WTC11 (cell line): ENCODE measurements at regions not wholly inside any gene's neighbourhood (a gene's known extent, or its start where the extent isn't known, plus 50 kb on each side); places are given as distances from the start of the nearest gene placed in this dataset.

Experiments used
- ATAC-seq: fragments of 200-7000 bp; cut with Tn5 transposase; 2 replicates; pipeline ENCODE4 v1.10.0; 2021; ENCODE audit warnings: mild to moderate bottlenecking, moderate library complexity
- CTCF ChIA-PET: fragments of 300-600 bp; sonication (Branson Sonifier 250); formaldehyde crosslinking; loops from one replicate; lab custom pipeline; 2021; ENCODE audit warnings: antibody characterized with exemption; lab: Charles Lee
- POLR2A ChIA-PET: fragments of 350-600 bp; sonication (Branson Sonifier 250); formaldehyde crosslinking; loops from one replicate; lab custom pipeline; 2021; ENCODE audit warnings: antibody characterized with exemption; lab: Charles Lee
- DNase-seq: peaks from one replicate; pipeline ENCODE4 v3.0.0; 2021; ENCODE audit warnings: low spot score
- H3K27ac Mint-ChIP-seq: 2 replicates; pipeline ENCODE4 v1.8.0; 2021; ENCODE audit warnings: mixed read lengths
- H3K27me3 Mint-ChIP-seq: 2 replicates; pipeline ENCODE4 v1.8.0; 2021; ENCODE audit warnings: low read depth, mild to moderate bottlenecking, moderate library complexity, mixed read lengths
- H3K36me3 Mint-ChIP-seq: 2 replicates; pipeline ENCODE4 v1.8.0; 2021; ENCODE audit warnings: mixed read lengths
- H3K4me1 Mint-ChIP-seq: 2 replicates; pipeline ENCODE4 v1.8.0; 2022; ENCODE audit warnings: mixed read lengths
- H3K4me3 Mint-ChIP-seq: 2 replicates; pipeline ENCODE4 v1.8.0; 2021; ENCODE audit warnings: mild to moderate bottlenecking, moderate library complexity, mixed read lengths
- H3K9me3 Mint-ChIP-seq: 2 replicates; pipeline ENCODE4 v1.8.0; 2021; ENCODE audit warnings: mixed read lengths
- ESRRA ChIP-seq: sonication (generic); formaldehyde crosslinking; IDR thresholded peaks from 2 replicates; pipeline ENCODE4 v1.8.1; 2022; ENCODE audit warnings: mild to moderate bottlenecking, missing genetic modification reagents, borderline replicate concordance
- FOXK1 ChIP-seq: sonication (generic); formaldehyde crosslinking; IDR thresholded peaks from 2 replicates; pipeline ENCODE4 v1.8.0; 2022; ENCODE audit warnings: mild to moderate bottlenecking, moderate library complexity, missing genetic modification reagents
- FOXP1 ChIP-seq: sonication (generic); formaldehyde crosslinking; IDR thresholded peaks from 2 replicates; pipeline ENCODE4 v1.8.0; 2022; ENCODE audit warnings: missing genetic modification reagents, mild to moderate bottlenecking, moderate library complexity, borderline replicate concordance
- JAZF1 ChIP-seq: fragments of 250-450 bp; sonication (Bioruptor Pico); IDR thresholded peaks from 2 replicates; pipeline ENCODE4 v1.9.0; 2021; ENCODE audit warnings: moderate library complexity, mild to moderate bottlenecking, inconsistent platforms
- JUN ChIP-seq: sonication (generic); formaldehyde crosslinking; IDR thresholded peaks from 2 replicates; pipeline ENCODE4 v1.8.0; 2023; ENCODE audit warnings: mild to moderate bottlenecking, missing genetic modification reagents
- ZBTB21 ChIP-seq: sonication (generic); formaldehyde crosslinking; IDR thresholded peaks from 2 replicates; pipeline ENCODE4 v1.8.1; 2023; ENCODE audit warnings: mild to moderate bottlenecking, missing genetic modification reagents, borderline replicate concordance
- ZNF396 ChIP-seq: fragments of 250-450 bp; sonication (Bioruptor Pico); IDR thresholded peaks from 2 replicates; pipeline ENCODE4 v1.8.0; 2021; ENCODE audit warnings: mild to moderate bottlenecking, moderate library complexity, borderline replicate concordance
- ZNF416 ChIP-seq: fragments of 250-450 bp; sonication (Bioruptor Pico); IDR thresholded peaks from 2 replicates; pipeline ENCODE4 v1.9.0; 2021; ENCODE audit warnings: mild to moderate bottlenecking, inconsistent platforms
- TF ChIP-seq, protein P1 (sequence below): sonication (generic); formaldehyde crosslinking; IDR thresholded peaks from 2 replicates; pipeline ENCODE4 v1.8.0; 2022; ENCODE audit warnings: mild to moderate bottlenecking, missing genetic modification reagents
- TF ChIP-seq, protein P2 (sequence below): fragments of 200-600 bp; IDR thresholded peaks from 2 replicates; pipeline ENCODE4 v1.8.0; 2022; ENCODE audit warnings: antibody characterized with exemption
- TF ChIP-seq, protein P3 (sequence below): sonication (generic); formaldehyde crosslinking; IDR thresholded peaks from 2 replicates; pipeline ENCODE4 v1.8.0; 2022; ENCODE audit warnings: mild to moderate bottlenecking, missing genetic modification reagents
- TF ChIP-seq, protein P4 (sequence below): sonication (generic); formaldehyde crosslinking; IDR thresholded peaks from 2 replicates; pipeline ENCODE4 v1.8.0; 2022; ENCODE audit warnings: missing genetic modification reagents
- TF ChIP-seq, protein P5 (sequence below): sonication (generic); formaldehyde crosslinking; IDR thresholded peaks from 2 replicates; pipeline ENCODE4 v1.8.0; 2022; ENCODE audit warnings: mild to moderate bottlenecking, missing genetic modification reagents
- TF ChIP-seq, protein P6 (sequence below): sonication (generic); formaldehyde crosslinking; IDR thresholded peaks from 2 replicates; pipeline ENCODE4 v1.8.1; 2023; ENCODE audit warnings: mild to moderate bottlenecking, missing genetic modification reagents, borderline replicate concordance
- TF ChIP-seq, protein P7 (sequence below): sonication (generic); formaldehyde crosslinking; IDR thresholded peaks from 2 replicates; pipeline ENCODE4 v1.8.1; 2023; ENCODE audit warnings: mild to moderate bottlenecking, missing genetic modification reagents

DNA sequence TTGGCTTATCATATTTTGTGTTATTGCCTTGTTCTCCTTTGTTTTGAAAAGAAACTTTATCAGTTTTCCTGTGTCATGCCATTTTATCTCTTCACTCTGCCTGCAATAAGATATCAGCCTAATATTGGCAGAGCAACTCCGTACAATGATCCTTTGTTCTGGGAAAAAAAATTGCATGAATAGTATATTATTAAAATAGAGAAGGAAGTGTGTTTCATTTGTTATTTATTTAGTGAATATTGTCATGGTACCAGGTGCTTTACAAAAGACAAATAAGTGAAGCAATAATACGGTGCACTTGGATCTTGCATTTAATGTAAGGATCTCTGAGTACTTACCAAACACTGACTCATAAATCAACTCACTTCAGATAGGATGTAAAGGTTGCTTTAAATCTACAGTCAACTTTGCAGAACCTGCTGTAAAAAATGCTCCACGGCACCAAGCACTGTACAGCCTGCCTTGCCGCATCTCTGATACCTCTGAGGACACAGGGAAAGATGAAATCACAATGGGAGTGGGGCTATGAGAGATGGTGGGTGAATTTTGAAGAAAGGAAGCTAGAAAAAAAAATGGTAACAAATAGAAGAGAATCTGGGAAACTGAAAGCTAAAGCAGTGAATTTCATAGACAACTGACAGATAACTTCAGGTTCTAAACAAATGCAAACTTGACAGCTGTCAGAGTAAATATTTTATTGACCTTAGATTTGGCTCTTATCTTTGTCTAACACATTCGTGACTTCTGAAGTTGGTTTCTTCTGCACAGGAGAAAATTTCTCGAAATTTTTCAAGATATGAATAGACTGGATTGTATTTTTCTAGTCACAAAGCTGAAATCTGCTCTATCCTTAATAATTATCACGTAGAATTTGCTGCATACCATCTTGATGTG, 232.1 kb downstream of the ENC1 start (continued):
- TF ChIP-seq, protein P1, sequence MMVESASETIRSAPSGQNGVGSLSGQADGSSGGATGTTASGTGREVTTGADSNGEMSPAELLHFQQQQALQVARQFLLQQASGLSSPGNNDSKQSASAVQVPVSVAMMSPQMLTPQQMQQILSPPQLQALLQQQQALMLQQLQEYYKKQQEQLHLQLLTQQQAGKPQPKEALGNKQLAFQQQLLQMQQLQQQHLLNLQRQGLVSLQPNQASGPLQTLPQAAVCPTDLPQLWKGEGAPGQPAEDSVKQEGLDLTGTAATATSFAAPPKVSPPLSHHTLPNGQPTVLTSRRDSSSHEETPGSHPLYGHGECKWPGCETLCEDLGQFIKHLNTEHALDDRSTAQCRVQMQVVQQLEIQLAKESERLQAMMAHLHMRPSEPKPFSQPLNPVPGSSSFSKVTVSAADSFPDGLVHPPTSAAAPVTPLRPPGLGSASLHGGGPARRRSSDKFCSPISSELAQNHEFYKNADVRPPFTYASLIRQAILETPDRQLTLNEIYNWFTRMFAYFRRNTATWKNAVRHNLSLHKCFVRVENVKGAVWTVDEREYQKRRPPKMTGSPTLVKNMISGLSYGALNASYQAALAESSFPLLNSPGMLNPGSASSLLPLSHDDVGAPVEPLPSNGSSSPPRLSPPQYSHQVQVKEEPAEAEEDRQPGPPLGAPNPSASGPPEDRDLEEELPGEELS (CRISPR knock-in tag): no peak
- no peak for TF ChIP-seq JAZF1 (CRISPR knock-in tag)

DNA sequence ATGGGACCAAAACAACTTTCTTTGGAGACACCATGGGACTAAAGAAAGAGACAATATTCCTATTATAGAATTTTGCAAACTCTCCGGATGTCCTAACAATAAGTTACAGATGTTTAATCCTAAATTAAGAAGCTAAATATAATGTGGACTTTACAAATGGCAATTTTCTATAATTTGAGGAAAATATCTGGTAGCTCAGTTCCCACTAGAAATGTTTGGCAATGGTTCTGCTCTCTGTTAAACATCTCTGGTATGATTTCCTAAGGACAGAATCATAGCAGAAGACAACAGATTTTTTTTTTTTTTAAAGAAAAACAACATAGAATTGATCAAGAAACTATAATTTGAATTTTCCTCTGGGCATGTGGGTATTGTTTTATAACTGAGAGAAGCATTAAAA, 232.8 kb downstream of the ENC1 start:
- Mint-ChIP-seq H3K27ac (no peak overlapping the region), H3K27me3 (no peaks in the 10 kb centered on the region), H3K4me3 (no peak overlapping the region), H3K9me3 (no peaks in the 10 kb centered on the region), H3K36me3 (no peaks in the 10 kb centered on the region), H3K4me1 (peaks cover 12% of the 10 kb centered on the region)
- POLR2A ChIA-PET: no interaction called here
- DNase-seq (no peak), ATAC-seq (no peak)
- CTCF ChIA-PET: interaction anchor here (0.8 to 1.2 kb wide), 2 partner anchors 71 to 218 kb away, joined by 3 to 4 read pairs; no protein-coding TSS in a partner anchor
- no peak for TF ChIP-seq FOXK1
- TF ChIP-seq, protein P2, sequence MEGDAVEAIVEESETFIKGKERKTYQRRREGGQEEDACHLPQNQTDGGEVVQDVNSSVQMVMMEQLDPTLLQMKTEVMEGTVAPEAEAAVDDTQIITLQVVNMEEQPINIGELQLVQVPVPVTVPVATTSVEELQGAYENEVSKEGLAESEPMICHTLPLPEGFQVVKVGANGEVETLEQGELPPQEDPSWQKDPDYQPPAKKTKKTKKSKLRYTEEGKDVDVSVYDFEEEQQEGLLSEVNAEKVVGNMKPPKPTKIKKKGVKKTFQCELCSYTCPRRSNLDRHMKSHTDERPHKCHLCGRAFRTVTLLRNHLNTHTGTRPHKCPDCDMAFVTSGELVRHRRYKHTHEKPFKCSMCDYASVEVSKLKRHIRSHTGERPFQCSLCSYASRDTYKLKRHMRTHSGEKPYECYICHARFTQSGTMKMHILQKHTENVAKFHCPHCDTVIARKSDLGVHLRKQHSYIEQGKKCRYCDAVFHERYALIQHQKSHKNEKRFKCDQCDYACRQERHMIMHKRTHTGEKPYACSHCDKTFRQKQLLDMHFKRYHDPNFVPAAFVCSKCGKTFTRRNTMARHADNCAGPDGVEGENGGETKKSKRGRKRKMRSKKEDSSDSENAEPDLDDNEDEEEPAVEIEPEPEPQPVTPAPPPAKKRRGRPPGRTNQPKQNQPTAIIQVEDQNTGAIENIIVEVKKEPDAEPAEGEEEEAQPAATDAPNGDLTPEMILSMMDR: no peak
- TF ChIP-seq, protein P3, sequence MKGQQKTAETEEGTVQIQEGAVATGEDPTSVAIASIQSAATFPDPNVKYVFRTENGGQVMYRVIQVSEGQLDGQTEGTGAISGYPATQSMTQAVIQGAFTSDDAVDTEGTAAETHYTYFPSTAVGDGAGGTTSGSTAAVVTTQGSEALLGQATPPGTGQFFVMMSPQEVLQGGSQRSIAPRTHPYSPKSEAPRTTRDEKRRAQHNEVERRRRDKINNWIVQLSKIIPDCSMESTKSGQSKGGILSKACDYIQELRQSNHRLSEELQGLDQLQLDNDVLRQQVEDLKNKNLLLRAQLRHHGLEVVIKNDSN (CRISPR knock-in tag): no peak
- TF ChIP-seq, protein P4, sequence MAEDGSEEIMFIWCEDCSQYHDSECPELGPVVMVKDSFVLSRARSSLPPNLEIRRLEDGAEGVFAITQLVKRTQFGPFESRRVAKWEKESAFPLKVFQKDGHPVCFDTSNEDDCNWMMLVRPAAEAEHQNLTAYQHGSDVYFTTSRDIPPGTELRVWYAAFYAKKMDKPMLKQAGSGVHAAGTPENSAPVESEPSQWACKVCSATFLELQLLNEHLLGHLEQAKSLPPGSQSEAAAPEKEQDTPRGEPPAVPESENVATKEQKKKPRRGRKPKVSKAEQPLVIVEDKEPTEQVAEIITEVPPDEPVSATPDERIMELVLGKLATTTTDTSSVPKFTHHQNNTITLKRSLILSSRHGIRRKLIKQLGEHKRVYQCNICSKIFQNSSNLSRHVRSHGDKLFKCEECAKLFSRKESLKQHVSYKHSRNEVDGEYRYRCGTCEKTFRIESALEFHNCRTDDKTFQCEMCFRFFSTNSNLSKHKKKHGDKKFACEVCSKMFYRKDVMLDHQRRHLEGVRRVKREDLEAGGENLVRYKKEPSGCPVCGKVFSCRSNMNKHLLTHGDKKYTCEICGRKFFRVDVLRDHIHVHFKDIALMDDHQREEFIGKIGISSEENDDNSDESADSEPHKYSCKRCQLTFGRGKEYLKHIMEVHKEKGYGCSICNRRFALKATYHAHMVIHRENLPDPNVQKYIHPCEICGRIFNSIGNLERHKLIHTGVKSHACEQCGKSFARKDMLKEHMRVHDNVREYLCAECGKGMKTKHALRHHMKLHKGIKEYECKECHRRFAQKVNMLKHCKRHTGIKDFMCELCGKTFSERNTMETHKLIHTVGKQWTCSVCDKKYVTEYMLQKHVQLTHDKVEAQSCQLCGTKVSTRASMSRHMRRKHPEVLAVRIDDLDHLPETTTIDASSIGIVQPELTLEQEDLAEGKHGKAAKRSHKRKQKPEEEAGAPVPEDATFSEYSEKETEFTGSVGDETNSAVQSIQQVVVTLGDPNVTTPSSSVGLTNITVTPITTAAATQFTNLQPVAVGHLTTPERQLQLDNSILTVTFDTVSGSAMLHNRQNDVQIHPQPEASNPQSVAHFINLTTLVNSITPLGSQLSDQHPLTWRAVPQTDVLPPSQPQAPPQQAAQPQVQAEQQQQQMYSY (CRISPR knock-in tag): no peak
- no peak for TF ChIP-seq FOXP1 (CRISPR knock-in tag)
- TF ChIP-seq, protein P5, sequence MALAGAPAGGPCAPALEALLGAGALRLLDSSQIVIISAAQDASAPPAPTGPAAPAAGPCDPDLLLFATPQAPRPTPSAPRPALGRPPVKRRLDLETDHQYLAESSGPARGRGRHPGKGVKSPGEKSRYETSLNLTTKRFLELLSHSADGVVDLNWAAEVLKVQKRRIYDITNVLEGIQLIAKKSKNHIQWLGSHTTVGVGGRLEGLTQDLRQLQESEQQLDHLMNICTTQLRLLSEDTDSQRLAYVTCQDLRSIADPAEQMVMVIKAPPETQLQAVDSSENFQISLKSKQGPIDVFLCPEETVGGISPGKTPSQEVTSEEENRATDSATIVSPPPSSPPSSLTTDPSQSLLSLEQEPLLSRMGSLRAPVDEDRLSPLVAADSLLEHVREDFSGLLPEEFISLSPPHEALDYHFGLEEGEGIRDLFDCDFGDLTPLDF (CRISPR knock-in tag): no peak
- TF ChIP-seq, protein P6, sequence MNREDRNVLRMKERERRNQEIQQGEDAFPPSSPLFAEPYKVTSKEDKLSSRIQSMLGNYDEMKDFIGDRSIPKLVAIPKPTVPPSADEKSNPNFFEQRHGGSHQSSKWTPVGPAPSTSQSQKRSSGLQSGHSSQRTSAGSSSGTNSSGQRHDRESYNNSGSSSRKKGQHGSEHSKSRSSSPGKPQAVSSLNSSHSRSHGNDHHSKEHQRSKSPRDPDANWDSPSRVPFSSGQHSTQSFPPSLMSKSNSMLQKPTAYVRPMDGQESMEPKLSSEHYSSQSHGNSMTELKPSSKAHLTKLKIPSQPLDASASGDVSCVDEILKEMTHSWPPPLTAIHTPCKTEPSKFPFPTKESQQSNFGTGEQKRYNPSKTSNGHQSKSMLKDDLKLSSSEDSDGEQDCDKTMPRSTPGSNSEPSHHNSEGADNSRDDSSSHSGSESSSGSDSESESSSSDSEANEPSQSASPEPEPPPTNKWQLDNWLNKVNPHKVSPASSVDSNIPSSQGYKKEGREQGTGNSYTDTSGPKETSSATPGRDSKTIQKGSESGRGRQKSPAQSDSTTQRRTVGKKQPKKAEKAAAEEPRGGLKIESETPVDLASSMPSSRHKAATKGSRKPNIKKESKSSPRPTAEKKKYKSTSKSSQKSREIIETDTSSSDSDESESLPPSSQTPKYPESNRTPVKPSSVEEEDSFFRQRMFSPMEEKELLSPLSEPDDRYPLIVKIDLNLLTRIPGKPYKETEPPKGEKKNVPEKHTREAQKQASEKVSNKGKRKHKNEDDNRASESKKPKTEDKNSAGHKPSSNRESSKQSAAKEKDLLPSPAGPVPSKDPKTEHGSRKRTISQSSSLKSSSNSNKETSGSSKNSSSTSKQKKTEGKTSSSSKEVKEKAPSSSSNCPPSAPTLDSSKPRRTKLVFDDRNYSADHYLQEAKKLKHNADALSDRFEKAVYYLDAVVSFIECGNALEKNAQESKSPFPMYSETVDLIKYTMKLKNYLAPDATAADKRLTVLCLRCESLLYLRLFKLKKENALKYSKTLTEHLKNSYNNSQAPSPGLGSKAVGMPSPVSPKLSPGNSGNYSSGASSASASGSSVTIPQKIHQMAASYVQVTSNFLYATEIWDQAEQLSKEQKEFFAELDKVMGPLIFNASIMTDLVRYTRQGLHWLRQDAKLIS (CRISPR knock-in tag): no peak
- TF ChIP-seq JUN (CRISPR knock-in tag): no peak
- no peak for TF ChIP-seq ZNF396
- TF ChIP-seq, protein P7, sequence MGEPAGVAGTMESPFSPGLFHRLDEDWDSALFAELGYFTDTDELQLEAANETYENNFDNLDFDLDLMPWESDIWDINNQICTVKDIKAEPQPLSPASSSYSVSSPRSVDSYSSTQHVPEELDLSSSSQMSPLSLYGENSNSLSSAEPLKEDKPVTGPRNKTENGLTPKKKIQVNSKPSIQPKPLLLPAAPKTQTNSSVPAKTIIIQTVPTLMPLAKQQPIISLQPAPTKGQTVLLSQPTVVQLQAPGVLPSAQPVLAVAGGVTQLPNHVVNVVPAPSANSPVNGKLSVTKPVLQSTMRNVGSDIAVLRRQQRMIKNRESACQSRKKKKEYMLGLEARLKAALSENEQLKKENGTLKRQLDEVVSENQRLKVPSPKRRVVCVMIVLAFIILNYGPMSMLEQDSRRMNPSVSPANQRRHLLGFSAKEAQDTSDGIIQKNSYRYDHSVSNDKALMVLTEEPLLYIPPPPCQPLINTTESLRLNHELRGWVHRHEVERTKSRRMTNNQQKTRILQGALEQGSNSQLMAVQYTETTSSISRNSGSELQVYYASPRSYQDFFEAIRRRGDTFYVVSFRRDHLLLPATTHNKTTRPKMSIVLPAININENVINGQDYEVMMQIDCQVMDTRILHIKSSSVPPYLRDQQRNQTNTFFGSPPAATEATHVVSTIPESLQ (CRISPR knock-in tag): no peak
- TF ChIP-seq ZNF416 (CRISPR knock-in tag): no peak
- TF ChIP-seq ZBTB21: no peak
- no peak for TF ChIP-seq ESRRA (CRISPR knock-in tag)
